Activated naive CD4-positive, alpha-beta T cell treated with anti-CD3 and anti-CD28 coated beads for 36 hours (primary cell): ENCODE measurements at regions not wholly inside any gene's neighbourhood (a gene's known extent, or its start where the extent isn't known, plus 50 kb on each side); places are given as distances from the start of the nearest gene placed in this dataset.
"Not testable (repeated sequence)": the region's sequence is repeated elsewhere in the genome, so short reads cannot be mapped to it uniquely, and the experiment has no call there.

ENCODE experiments used
- CTCF ChIA-PET: fragments of 350-600 bp; sonication (Branson Sonifier 250); formaldehyde crosslinking; loops from one replicate; lab custom pipeline; 2021; ENCODE audit warnings: antibody characterized with exemption; lab: Charles Lee
- DNase-seq: peaks from one replicate; pipeline ENCODE4 v3.0.0-alpha.2; 2020
- H3K27ac Mint-ChIP-seq: one replicate; pipeline ENCODE4 v1.8.0; 2021; ENCODE audit warnings: mild to moderate bottlenecking, mixed read lengths
- H3K27me3 Mint-ChIP-seq: one replicate; pipeline ENCODE4 v1.8.0; 2021; ENCODE audit warnings: low read depth, mixed read lengths
- H3K36me3 Mint-ChIP-seq: one replicate; pipeline ENCODE4 v1.8.0; 2021; ENCODE audit warnings: low read depth, mixed read lengths
- H3K4me1 Mint-ChIP-seq: one replicate; pipeline ENCODE4 v1.8.0; 2021; ENCODE audit warnings: low read depth, mixed read lengths
- H3K4me3 Mint-ChIP-seq: one replicate; pipeline ENCODE4 v1.8.0; 2021; ENCODE audit warnings: mild to moderate bottlenecking, moderate library complexity, mixed read lengths
- H3K9me3 Mint-ChIP-seq: one replicate; pipeline ENCODE4 v1.8.0; 2021; ENCODE audit warnings: mixed read lengths
- intact Hi-C: fragments of 100-400 bp; cut with micrococcal nuclease; formaldehyde crosslinking; loops from one replicate; pipeline ENCODE4 v1.15.1; 2023

GRCh38 chr21:6072691-6073090 is 4448.7 kb upstream of the TPTE start:
- H3K9me3 Mint-ChIP-seq, intact Hi-C loops, DNase-seq, H3K4me3 Mint-ChIP-seq, H3K27me3 Mint-ChIP-seq, H3K4me1 Mint-ChIP-seq, H3K27ac Mint-ChIP-seq, CTCF ChIA-PET, H3K36me3 Mint-ChIP-seq: not testable (repeated sequence)

GRCh38 chr21:6073993-6074705 is 4447.2 kb upstream of the TPTE start:
- H3K36me3 Mint-ChIP-seq, H3K27ac Mint-ChIP-seq, H3K4me3 Mint-ChIP-seq, intact Hi-C loops, DNase-seq, H3K27me3 Mint-ChIP-seq, H3K4me1 Mint-ChIP-seq, CTCF ChIA-PET, H3K9me3 Mint-ChIP-seq: not testable (repeated sequence)

GRCh38 chr21:6074935-6075334 is 4446.4 kb upstream of the TPTE start:
- H3K9me3 Mint-ChIP-seq, H3K27ac Mint-ChIP-seq, CTCF ChIA-PET, H3K4me3 Mint-ChIP-seq, intact Hi-C loops, DNase-seq, H3K4me1 Mint-ChIP-seq, H3K36me3 Mint-ChIP-seq, H3K27me3 Mint-ChIP-seq: not testable (repeated sequence)

GRCh38 chr21:6075627-6076208 is 4445.7 kb upstream of the TPTE start:
- DNase-seq, H3K27ac Mint-ChIP-seq, H3K4me1 Mint-ChIP-seq, H3K4me3 Mint-ChIP-seq, CTCF ChIA-PET, intact Hi-C loops, H3K9me3 Mint-ChIP-seq, H3K36me3 Mint-ChIP-seq, H3K27me3 Mint-ChIP-seq: not testable (repeated sequence)

- CTCF ChIA-PET = not testable (repeated sequence)
Observed at GRCh38 chr21:6077358-6077757, 4444.0 kb upstream of the TPTE start.

GRCh38 chr21:6078902-6079301 is 4442.5 kb upstream of the TPTE start:
- H3K36me3 Mint-ChIP-seq, DNase-seq, H3K4me3 Mint-ChIP-seq, H3K27ac Mint-ChIP-seq, intact Hi-C loops, H3K4me1 Mint-ChIP-seq, H3K27me3 Mint-ChIP-seq, H3K9me3 Mint-ChIP-seq, CTCF ChIA-PET: not testable (repeated sequence)

More at GRCh38 chr21:6077358-6077757, 4444.0 kb upstream of the TPTE start:
- H3K27me3 Mint-ChIP-seq, H3K27ac Mint-ChIP-seq, H3K4me1 Mint-ChIP-seq, H3K9me3 Mint-ChIP-seq, DNase-seq, H3K36me3 Mint-ChIP-seq, intact Hi-C loops, H3K4me3 Mint-ChIP-seq: not testable (repeated sequence)

- DNase-seq, intact Hi-C loops, H3K27me3 Mint-ChIP-seq, H3K9me3 Mint-ChIP-seq, H3K36me3 Mint-ChIP-seq, H3K27ac Mint-ChIP-seq, H3K4me3 Mint-ChIP-seq, H3K4me1 Mint-ChIP-seq, CTCF ChIA-PET: not testable (repeated sequence)
Observed at GRCh38 chr21:6080941-6081655, 4440.3 kb upstream of the TPTE start.

GRCh38 chr21:6082166-6082565 is 4439.2 kb upstream of the TPTE start:
- intact Hi-C loops, H3K36me3 Mint-ChIP-seq, CTCF ChIA-PET, H3K4me3 Mint-ChIP-seq, H3K4me1 Mint-ChIP-seq, H3K27ac Mint-ChIP-seq, H3K27me3 Mint-ChIP-seq, DNase-seq, H3K9me3 Mint-ChIP-seq: not testable (repeated sequence)

GRCh38 chr21:6083574-6084120 is 4437.7 kb upstream of the TPTE start:
- H3K4me3 Mint-ChIP-seq, H3K27me3 Mint-ChIP-seq, H3K36me3 Mint-ChIP-seq, DNase-seq, CTCF ChIA-PET, H3K27ac Mint-ChIP-seq, H3K4me1 Mint-ChIP-seq, intact Hi-C loops, H3K9me3 Mint-ChIP-seq: not testable (repeated sequence)

GRCh38 chr21:6086038-6086437 is 4435.3 kb upstream of the TPTE start:
- H3K4me3 Mint-ChIP-seq, intact Hi-C loops, H3K27me3 Mint-ChIP-seq, CTCF ChIA-PET, H3K4me1 Mint-ChIP-seq, H3K27ac Mint-ChIP-seq, H3K36me3 Mint-ChIP-seq, DNase-seq, H3K9me3 Mint-ChIP-seq: not testable (repeated sequence)

GRCh38 chr21:6087579-6088178 is 4433.7 kb upstream of the TPTE start:
- DNase-seq, H3K36me3 Mint-ChIP-seq, H3K9me3 Mint-ChIP-seq, intact Hi-C loops, CTCF ChIA-PET, H3K27ac Mint-ChIP-seq, H3K27me3 Mint-ChIP-seq, H3K4me3 Mint-ChIP-seq, H3K4me1 Mint-ChIP-seq: not testable (repeated sequence)

GRCh38 chr21:6090286-6090908 is 4431.0 kb upstream of the TPTE start:
- H3K27ac Mint-ChIP-seq, H3K27me3 Mint-ChIP-seq, DNase-seq, intact Hi-C loops, H3K9me3 Mint-ChIP-seq, CTCF ChIA-PET, H3K36me3 Mint-ChIP-seq, H3K4me1 Mint-ChIP-seq, H3K4me3 Mint-ChIP-seq: not testable (repeated sequence)
